HCT116 (cell line): ENCODE measurements at regions not wholly inside any gene's neighbourhood (a gene's known extent, or its start where the extent isn't known, plus 50 kb on each side); places are given as distances from the start of the nearest gene placed in this dataset.
A peak's percentile ranks its signal among the peaks of the same experiment; 100 is the strongest.

Experiments used
- ATAC-seq: fragments of 200-7000 bp; cut with Tn5 transposase; 2 replicates; pipeline ENCODE4 v1.9.1; 2020; ENCODE audit warnings: mild to moderate bottlenecking, moderate library complexity
- BruUV-seq: library from RNA; stranded (reverse); fragments of 400-500 nt; replicated peaks from 2 replicates; lab custom pipeline; 2021; lab: Mats Ljungman, UMichigan
- CTCF ChIA-PET: fragments of 300-600 bp; sonication (Branson Sonifier 250); formaldehyde crosslinking; loops from one replicate; lab custom pipeline; 2021; ENCODE audit warnings: antibody characterized with exemption; lab: Charles Lee
- POLR2A ChIA-PET: fragments of 300-600, 350-600 bp; sonication (Branson Sonifier 250); formaldehyde crosslinking; loops from one replicate; lab custom pipeline; 2021; ENCODE audit warnings: antibody characterized with exemption; lab: Charles Lee
- RAD21 ChIA-PET, 2 experiments: fragments of 300-600 bp; sonication (Branson Sonifier 250); formaldehyde crosslinking; loops; one replicate each; lab custom pipeline; 2023; ENCODE audit warnings: low total read pairs in 2 of 2; ENCODE audit not compliant: uncharacterized antibody in 2 of 2, unreplicated experiment in 2 of 2, low non-redundant PET in 1 of 2; lab: Charles Lee
- DNase-seq: peaks from one replicate; pipeline ENCODE4 v3.0.0-alpha.2; 2010; ENCODE audit warnings: low read depth, low spot score
- H2AFZ ChIP-seq: fragments of 200-600 bp; shearing (Covaris generic), sonication (generic); 2 replicates; pipeline ENCODE4 v1.6.1; 2017; ENCODE audit warnings: low read depth, mixed run types, mixed read lengths, antibody characterized with exemption, low read length; ENCODE audit not compliant: poor library complexity, severe bottlenecking
- H3K27ac ChIP-seq: 2 replicates; pipeline ENCODE4 v1.5.1; 2012; ENCODE audit warnings: low read depth, low read length
- H3K27me3 ChIP-seq: fragments of 200-600 bp; sonication (generic); 2 replicates; pipeline ENCODE4 v1.6.1; 2016; ENCODE audit warnings: mixed run types, low read length, mixed read lengths; ENCODE audit not compliant: insufficient read depth
- H3K36me3 ChIP-seq, 2 experiments: fragments of 200-500 bp in 1 of 2; fragments of 200-600 bp in 1 of 2; sonication (Bioruptor generic) in 1 of 2; sonication (generic) in 1 of 2; 2 replicates each; pipeline versions ENCODE4 v1.5.1 to v1.6.1; 2014 to 2016; ENCODE audit warnings: low read length in 2 of 2, inconsistent platforms in 1 of 2, mixed read lengths in 1 of 2, mixed run types in 1 of 2; ENCODE audit not compliant: insufficient read depth in 2 of 2, control insufficient read depth in 1 of 2
- H3K4me1 ChIP-seq, 2 experiments: fragments of 200-600 bp in 1 of 2; sonication (generic) in 1 of 2; 2 replicates each; pipeline versions ENCODE4 v1.5.1 to v1.6.1; 2012 to 2017; ENCODE audit warnings: low read length in 2 of 2, inconsistent platforms in 1 of 2, mild to moderate bottlenecking in 1 of 2, mixed read lengths in 1 of 2, mixed run types in 1 of 2, moderate library complexity in 1 of 2; ENCODE audit not compliant: insufficient read depth in 2 of 2, control insufficient read depth in 1 of 2
- H3K4me2 ChIP-seq: fragments of 200-600 bp; sonication (generic); 2 replicates; pipeline ENCODE4 v1.6.1; 2017; ENCODE audit warnings: mixed run types, low read length, mixed read lengths
- H3K4me3 ChIP-seq, 2 experiments: fragments of 200-600 bp in 1 of 2; sonication (generic) in 1 of 2; replicated peaks in 1 of 2; 2 replicates each; pipeline ENCODE4 v1.5.1; 2011 to 2016; ENCODE audit warnings: low read length in 2 of 2, control low read depth in 1 of 2, low read depth in 1 of 2, mild to moderate bottlenecking in 1 of 2, mixed read lengths in 1 of 2, mixed run types in 1 of 2
- H3K79me2 ChIP-seq: fragments of 200-600 bp; sonication (generic); 2 replicates; pipeline ENCODE4 v1.6.1; 2017; ENCODE audit warnings: mild to moderate bottlenecking, mixed run types, low read length, moderate library complexity, mixed read lengths; ENCODE audit not compliant: insufficient read depth
- H3K9ac ChIP-seq: fragments of 200-600 bp; sonication (generic); 2 replicates; pipeline ENCODE4 v1.6.1; 2016; ENCODE audit warnings: low read length, mixed read lengths
- H3K9me2 ChIP-seq: fragments of 200-600 bp; sonication (generic), shearing (Covaris generic); 2 replicates; pipeline ENCODE4 v1.6.1; 2017; ENCODE audit warnings: mixed run types, mild to moderate bottlenecking, moderate library complexity; ENCODE audit not compliant: insufficient read depth
- H3K9me3 ChIP-seq, 2 experiments: fragments of 200-500 bp in 1 of 2; fragments of 200-600 bp in 1 of 2; sonication (Bioruptor generic) in 1 of 2; sonication (generic) in 1 of 2; 2 replicates each; pipeline ENCODE4 v1.6.1; 2014 to 2017; ENCODE audit warnings: low read length in 2 of 2, mixed read lengths in 2 of 2, inconsistent platforms in 1 of 2, low read depth in 1 of 2, mild to moderate bottlenecking in 1 of 2, mixed run types in 1 of 2, moderate library complexity in 1 of 2; ENCODE audit not compliant: control insufficient read depth in 1 of 2, insufficient read depth in 1 of 2
- H4K20me1 ChIP-seq: fragments of 200-600 bp; sonication (generic), shearing (Covaris generic); 2 replicates; pipeline ENCODE4 v1.6.1; 2017; ENCODE audit warnings: mixed run types, mild to moderate bottlenecking, moderate library complexity; ENCODE audit not compliant: insufficient read depth
- ATF3 ChIP-seq: IDR thresholded peaks from 2 replicates; pipeline ENCODE4 v1.6.1; 2012
- CEBPB ChIP-seq: IDR thresholded peaks from 2 replicates; pipeline ENCODE4 v1.6.1; 2012; ENCODE audit warnings: low read depth
- EGR1 ChIP-seq: IDR thresholded peaks from 2 replicates; pipeline ENCODE4 v1.6.1; 2012; ENCODE audit warnings: low read depth
- EZH2 ChIP-seq: fragments of 200-600 bp; sonication (generic); IDR thresholded peaks from 2 replicates; pipeline ENCODE4 v1.6.1; 2017; ENCODE audit warnings: antibody characterized with exemption, mixed run types
- FOSL1 ChIP-seq: IDR thresholded peaks from 2 replicates; pipeline ENCODE4 v1.6.1; 2012; ENCODE audit warnings: low read depth
- JUND ChIP-seq: IDR thresholded peaks from 2 replicates; pipeline ENCODE4 v1.6.1; 2012
- MAX ChIP-seq: IDR thresholded peaks from 2 replicates; pipeline ENCODE4 v1.6.1; 2012
- POLR2A ChIP-seq: IDR thresholded peaks from 2 replicates; pipeline ENCODE4 v1.7.0; 2011; ENCODE audit warnings: borderline replicate concordance; ENCODE audit not compliant: insufficient read depth, insufficient read length; ENCODE audit errors: extremely low read depth
- POLR2AphosphoS5 ChIP-seq: IDR thresholded peaks from 2 replicates; pipeline ENCODE4 v1.6.1; 2011; ENCODE audit warnings: mild to moderate bottlenecking, low read depth, low read length, moderate library complexity
- SP1 ChIP-seq: IDR thresholded peaks from 2 replicates; pipeline ENCODE4 v1.6.1; 2012; ENCODE audit warnings: low read depth
- SRF ChIP-seq: IDR thresholded peaks from 2 replicates; pipeline ENCODE4 v1.6.1; 2012; ENCODE audit warnings: low read depth
- YY1 ChIP-seq: IDR thresholded peaks from 2 replicates; pipeline ENCODE4 v1.6.1; 2011; ENCODE audit warnings: low read length, low read depth, moderate library complexity, mild to moderate bottlenecking; ENCODE audit not compliant: insufficient replicate concordance; ENCODE audit errors: extremely low read depth
- ZBTB33 ChIP-seq: IDR thresholded peaks from 2 replicates; pipeline ENCODE4 v1.6.1; 2011; ENCODE audit warnings: mild to moderate bottlenecking, low read length, moderate library complexity; ENCODE audit not compliant: insufficient replicate concordance; ENCODE audit errors: extremely low read depth
- intact Hi-C: fragments of 100-400 bp; cut with micrococcal nuclease; formaldehyde crosslinking; loops from 2 replicates; pipeline ENCODE4 v1.10.0; 2022
- TF ChIP-seq, protein P1 (sequence below): IDR thresholded peaks from 2 replicates; pipeline ENCODE4 v1.6.1; 2012; ENCODE audit warnings: low read depth
- TF ChIP-seq, protein P2 (sequence below), 3 experiments: fragments of 200-600 bp in 1 of 3; sonication (generic) in 1 of 3; IDR thresholded peaks in 2 of 3; conservative IDR thresholded peaks in 1 of 3; 2 replicates each; pipeline ENCODE4 v1.5.1; 2012 to 2017; ENCODE audit warnings: low read depth in 2 of 3, low read length in 2 of 3, antibody characterized with exemption in 1 of 3, borderline replicate concordance in 1 of 3, control low read depth in 1 of 3, mild to moderate bottlenecking in 1 of 3, mixed read lengths in 1 of 3, mixed run types in 1 of 3, moderate library complexity in 1 of 3; ENCODE audit not compliant: insufficient read depth in 1 of 3

DNA sequence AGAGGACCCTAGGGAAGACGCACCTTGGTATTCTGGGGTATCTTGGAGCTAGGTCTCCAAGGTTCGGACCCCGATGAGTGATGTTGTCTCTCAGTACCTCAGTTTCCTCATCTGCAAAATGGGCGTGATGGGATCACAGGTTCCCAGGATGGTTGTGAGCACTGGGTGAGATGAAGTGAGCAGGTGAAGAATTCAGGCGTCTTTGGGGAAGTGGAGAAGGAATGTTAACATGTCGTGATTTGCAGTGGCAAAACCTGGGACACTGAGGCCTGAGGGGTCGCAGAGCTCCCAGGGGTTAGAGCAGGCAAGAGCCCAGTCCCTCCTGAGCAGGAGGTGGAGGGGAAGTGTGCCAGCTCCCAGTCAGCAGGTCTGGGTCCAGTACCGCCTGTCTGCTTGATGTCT, 215.1 kb upstream of the GSE1 start:
- TF ChIP-seq JUND (no peak), EZH2 (no peak), SP1 (no peak), FOSL1 (no peak), POLR2AphosphoS5 (no peak), SRF (no peak), CEBPB (no peak), EGR1 (no peak), YY1 (no peak), POLR2A (no peak), ZBTB33 (no peak), ATF3 (no peak), MAX (no peak)
- TF ChIP-seq, protein P1, sequence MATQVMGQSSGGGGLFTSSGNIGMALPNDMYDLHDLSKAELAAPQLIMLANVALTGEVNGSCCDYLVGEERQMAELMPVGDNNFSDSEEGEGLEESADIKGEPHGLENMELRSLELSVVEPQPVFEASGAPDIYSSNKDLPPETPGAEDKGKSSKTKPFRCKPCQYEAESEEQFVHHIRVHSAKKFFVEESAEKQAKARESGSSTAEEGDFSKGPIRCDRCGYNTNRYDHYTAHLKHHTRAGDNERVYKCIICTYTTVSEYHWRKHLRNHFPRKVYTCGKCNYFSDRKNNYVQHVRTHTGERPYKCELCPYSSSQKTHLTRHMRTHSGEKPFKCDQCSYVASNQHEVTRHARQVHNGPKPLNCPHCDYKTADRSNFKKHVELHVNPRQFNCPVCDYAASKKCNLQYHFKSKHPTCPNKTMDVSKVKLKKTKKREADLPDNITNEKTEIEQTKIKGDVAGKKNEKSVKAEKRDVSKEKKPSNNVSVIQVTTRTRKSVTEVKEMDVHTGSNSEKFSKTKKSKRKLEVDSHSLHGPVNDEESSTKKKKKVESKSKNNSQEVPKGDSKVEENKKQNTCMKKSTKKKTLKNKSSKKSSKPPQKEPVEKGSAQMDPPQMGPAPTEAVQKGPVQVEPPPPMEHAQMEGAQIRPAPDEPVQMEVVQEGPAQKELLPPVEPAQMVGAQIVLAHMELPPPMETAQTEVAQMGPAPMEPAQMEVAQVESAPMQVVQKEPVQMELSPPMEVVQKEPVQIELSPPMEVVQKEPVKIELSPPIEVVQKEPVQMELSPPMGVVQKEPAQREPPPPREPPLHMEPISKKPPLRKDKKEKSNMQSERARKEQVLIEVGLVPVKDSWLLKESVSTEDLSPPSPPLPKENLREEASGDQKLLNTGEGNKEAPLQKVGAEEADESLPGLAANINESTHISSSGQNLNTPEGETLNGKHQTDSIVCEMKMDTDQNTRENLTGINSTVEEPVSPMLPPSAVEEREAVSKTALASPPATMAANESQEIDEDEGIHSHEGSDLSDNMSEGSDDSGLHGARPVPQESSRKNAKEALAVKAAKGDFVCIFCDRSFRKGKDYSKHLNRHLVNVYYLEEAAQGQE, result no peak
- TF ChIP-seq, protein P2, sequence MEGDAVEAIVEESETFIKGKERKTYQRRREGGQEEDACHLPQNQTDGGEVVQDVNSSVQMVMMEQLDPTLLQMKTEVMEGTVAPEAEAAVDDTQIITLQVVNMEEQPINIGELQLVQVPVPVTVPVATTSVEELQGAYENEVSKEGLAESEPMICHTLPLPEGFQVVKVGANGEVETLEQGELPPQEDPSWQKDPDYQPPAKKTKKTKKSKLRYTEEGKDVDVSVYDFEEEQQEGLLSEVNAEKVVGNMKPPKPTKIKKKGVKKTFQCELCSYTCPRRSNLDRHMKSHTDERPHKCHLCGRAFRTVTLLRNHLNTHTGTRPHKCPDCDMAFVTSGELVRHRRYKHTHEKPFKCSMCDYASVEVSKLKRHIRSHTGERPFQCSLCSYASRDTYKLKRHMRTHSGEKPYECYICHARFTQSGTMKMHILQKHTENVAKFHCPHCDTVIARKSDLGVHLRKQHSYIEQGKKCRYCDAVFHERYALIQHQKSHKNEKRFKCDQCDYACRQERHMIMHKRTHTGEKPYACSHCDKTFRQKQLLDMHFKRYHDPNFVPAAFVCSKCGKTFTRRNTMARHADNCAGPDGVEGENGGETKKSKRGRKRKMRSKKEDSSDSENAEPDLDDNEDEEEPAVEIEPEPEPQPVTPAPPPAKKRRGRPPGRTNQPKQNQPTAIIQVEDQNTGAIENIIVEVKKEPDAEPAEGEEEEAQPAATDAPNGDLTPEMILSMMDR (IDR thresholded peaks at IDR 0.05 in 2 of 3, conservative IDR thresholded peaks at IDR 0.05 in 1 of 3; ENCODE audit: borderline replicate concordance in 1 of 3, insufficient read depth in 1 of 3, low read depth in 2 of 3, low read length in 2 of 3), result no peak
- BruUV-seq, result no TSS peak
- CTCF ChIA-PET, result interaction anchor here (1.1 to 5.1 kb wide), 4 partner anchors 18 to 51 kb away, joined by 3 to 43 read pairs (median 4); no protein-coding TSS in a partner anchor

More for the DNA sequence above, 215.1 kb upstream of the GSE1 start:
- peaks cover 49 to 56% of the 10 kb centered on the region in 2 experiments for H3K4me1 ChIP-seq
- POLR2A ChIA-PET, result no interaction called here
- no peaks in the 10 kb centered on the region for H3K36me3 ChIP-seq
- no peak overlapping the region for H3K4me3 ChIP-seq
- RAD21 ChIA-PET, result no interaction called here
- no peak overlapping the region for H3K9ac ChIP-seq
- no peaks in the 10 kb centered on the region for H4K20me1 ChIP-seq
- H3K9me3 ChIP-seq, result peaks cover 0 to 10% of the 10 kb centered on the region in 2 experiments; a peak in 1 of 4 replicates
- H3K79me2 ChIP-seq, result no peaks in the 10 kb centered on the region
- H3K27me3 ChIP-seq, result no peaks in the 10 kb centered on the region
- no peak for DNase-seq
- H3K27ac ChIP-seq, result no peak overlapping the region
- H3K4me2 ChIP-seq, result peak overlapping the region; percentile 62; the same call in 1 of the 2 replicates
- H3K9me2 ChIP-seq, result no peaks in the 10 kb centered on the region
- intact Hi-C loops, result loop anchor here (5.0 to 10.0 kb wide), 2 partner anchors 96 to 283 kb away; partner anchors contain the start of gene CIBAR2
- ATAC-seq, result no peak
- no peak overlapping the region for H2AFZ ChIP-seq
